Neural cell (in vitro differentiated cells): ENCODE measurements at regions not wholly inside any gene's neighbourhood (a gene's known extent, or its start where the extent isn't known, plus 50 kb on each side); places are given as distances from the start of the nearest gene placed in this dataset.

ENCODE experiments used
- CTCF ChIP-seq: fragments of 450-650 bp; IDR thresholded peaks from 2 replicates; pipeline ENCODE4 v1.5.1; 2014; ENCODE audit warnings: antibody characterized with exemption, mild to moderate bottlenecking, moderate library complexity; ENCODE audit not compliant: poor library complexity, severe bottlenecking
- EP300 ChIP-seq: fragments of 450-650 bp; conservative IDR thresholded peaks from 2 replicates; pipeline ENCODE4 v1.6.1; 2014; ENCODE audit warnings: antibody characterized with exemption, mild to moderate bottlenecking, moderate library complexity; ENCODE audit not compliant: poor library complexity, severe bottlenecking
- EZH2 ChIP-seq: fragments of 200-600, 300-800 bp; shearing (Covaris generic), sonication (generic); IDR thresholded peaks from 2 replicates; pipeline ENCODE4 v1.6.1; 2014; ENCODE audit warnings: antibody characterized with exemption, low read length, borderline replicate concordance, mild to moderate bottlenecking; ENCODE audit not compliant: insufficient read depth, poor library complexity, severe bottlenecking
- POLR2AphosphoS5 ChIP-seq: IDR thresholded peaks from 2 replicates; pipeline ENCODE4 v1.6.1; 2012
- RAD21 ChIP-seq: fragments of 450-650 bp; conservative IDR thresholded peaks from 2 replicates; pipeline ENCODE4 v1.6.1; 2014; ENCODE audit warnings: antibody characterized with exemption, mild to moderate bottlenecking, moderate library complexity
- REST ChIP-seq: IDR thresholded peaks from 2 replicates; pipeline ENCODE4 v1.6.1; 2012; ENCODE audit warnings: borderline replicate concordance
- SMC3 ChIP-seq: fragments of 450-650 bp; conservative IDR thresholded peaks from 2 replicates; pipeline ENCODE4 v1.6.1; 2014; ENCODE audit warnings: antibody characterized with exemption, mild to moderate bottlenecking, moderate library complexity; ENCODE audit not compliant: poor library complexity
- TAF1 ChIP-seq: IDR thresholded peaks from 2 replicates; pipeline ENCODE4 v1.6.1; 2012; ENCODE audit warnings: low read depth

GRCh38 chr10:9297580-9297979 is 1243.1 kb downstream of the GATA3 start:
- TF ChIP-seq RAD21, result no peak
- TF ChIP-seq CTCF, result no peak
- TF ChIP-seq SMC3, result no peak
- TF ChIP-seq EZH2, result no peak
- TF ChIP-seq POLR2AphosphoS5, result no peak
- no peak for TF ChIP-seq REST
- TF ChIP-seq EP300, result no peak
- TF ChIP-seq TAF1, result no peak
